ENCODE measurements at regions not wholly inside any gene's neighbourhood (a gene's known extent, or its start where the extent isn't known, plus 50 kb on each side); places are given as distances from the start of the nearest gene placed in this dataset.

DNA sequence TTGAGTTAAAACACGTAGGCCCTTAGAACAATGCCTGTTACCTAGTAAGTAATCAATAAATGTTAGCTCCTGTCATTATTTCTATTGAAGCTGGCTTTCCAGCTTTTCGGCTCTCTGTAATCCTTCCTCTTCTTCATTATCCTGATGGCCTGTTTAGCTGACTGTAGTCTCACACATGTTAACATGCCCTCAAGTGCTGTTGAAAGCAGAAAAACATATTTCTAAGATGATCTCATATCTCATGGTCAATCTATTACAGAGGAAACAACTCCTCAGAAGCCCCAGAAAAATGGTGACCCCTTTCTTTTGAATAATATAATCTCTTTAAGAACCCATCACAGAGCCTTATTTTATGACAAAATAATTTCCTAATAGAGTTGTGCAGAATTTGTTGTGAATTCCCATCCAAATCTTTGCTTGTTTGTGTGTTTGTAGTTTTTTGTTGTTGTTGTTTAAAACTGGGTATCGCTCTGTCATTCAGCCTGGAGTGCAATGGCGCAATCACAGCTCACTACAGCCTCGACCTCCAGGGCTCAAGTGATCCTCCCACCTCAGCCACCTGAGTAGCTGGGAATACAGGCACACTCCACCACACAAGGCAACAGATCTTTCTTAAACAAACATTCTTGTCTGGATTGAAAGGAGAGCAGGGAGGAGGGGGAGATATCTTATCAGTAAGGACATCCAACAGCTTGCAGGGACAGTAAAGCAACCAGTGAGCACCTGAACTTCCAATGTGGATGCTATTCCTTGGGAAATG is 242.5 kb upstream of the CAND1 start:
- TF ChIP-seq, protein P1, sequence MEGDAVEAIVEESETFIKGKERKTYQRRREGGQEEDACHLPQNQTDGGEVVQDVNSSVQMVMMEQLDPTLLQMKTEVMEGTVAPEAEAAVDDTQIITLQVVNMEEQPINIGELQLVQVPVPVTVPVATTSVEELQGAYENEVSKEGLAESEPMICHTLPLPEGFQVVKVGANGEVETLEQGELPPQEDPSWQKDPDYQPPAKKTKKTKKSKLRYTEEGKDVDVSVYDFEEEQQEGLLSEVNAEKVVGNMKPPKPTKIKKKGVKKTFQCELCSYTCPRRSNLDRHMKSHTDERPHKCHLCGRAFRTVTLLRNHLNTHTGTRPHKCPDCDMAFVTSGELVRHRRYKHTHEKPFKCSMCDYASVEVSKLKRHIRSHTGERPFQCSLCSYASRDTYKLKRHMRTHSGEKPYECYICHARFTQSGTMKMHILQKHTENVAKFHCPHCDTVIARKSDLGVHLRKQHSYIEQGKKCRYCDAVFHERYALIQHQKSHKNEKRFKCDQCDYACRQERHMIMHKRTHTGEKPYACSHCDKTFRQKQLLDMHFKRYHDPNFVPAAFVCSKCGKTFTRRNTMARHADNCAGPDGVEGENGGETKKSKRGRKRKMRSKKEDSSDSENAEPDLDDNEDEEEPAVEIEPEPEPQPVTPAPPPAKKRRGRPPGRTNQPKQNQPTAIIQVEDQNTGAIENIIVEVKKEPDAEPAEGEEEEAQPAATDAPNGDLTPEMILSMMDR (IDR thresholded peaks at IDR 0.05), result no peak
- no peak for TF ChIP-seq POLR2A (IDR thresholded peaks at IDR 0.05)
